ENCODE measurements at regions not wholly inside any gene's neighbourhood (a gene's known extent, or its start where the extent isn't known, plus 50 kb on each side); places are given as distances from the start of the nearest gene placed in this dataset.
A peak's percentile ranks its signal among the peaks of the same experiment; 100 is the strongest.

- TF ChIP-seq CTCF (conservative IDR thresholded peaks at IDR 0.05 in 1 of 2, IDR thresholded peaks at IDR 0.05 in 1 of 2; ENCODE audit: low read depth in 1 of 2, low read length in 2 of 2): peak in 1 of 2 donors; percentile 39
- no peak for TF ChIP-seq EZH2 (IDR thresholded peaks at IDR 0.05; ENCODE audit: low read length, missing control alignments)
These were observed 134.1 kb downstream of the PJA1 start for GRCh38 chrX:69031181-69031580.
